ENCODE measurements at regions not wholly inside any gene's neighbourhood (a gene's known extent, or its start where the extent isn't known, plus 50 kb on each side); places are given as distances from the start of the nearest gene placed in this dataset.

- TF ChIP-seq CTCF (IDR thresholded peaks at IDR 0.05) = no peak
- H3K27ac ChIP-seq = no peak overlapping the region
- no peak for DNase-seq (ENCODE audit: low spot score)
- no peak overlapping the region for H3K4me3 ChIP-seq
Measured at GRCh38 chr6:43907789-43908472, 137.9 kb downstream of the VEGFA start.

DNA sequence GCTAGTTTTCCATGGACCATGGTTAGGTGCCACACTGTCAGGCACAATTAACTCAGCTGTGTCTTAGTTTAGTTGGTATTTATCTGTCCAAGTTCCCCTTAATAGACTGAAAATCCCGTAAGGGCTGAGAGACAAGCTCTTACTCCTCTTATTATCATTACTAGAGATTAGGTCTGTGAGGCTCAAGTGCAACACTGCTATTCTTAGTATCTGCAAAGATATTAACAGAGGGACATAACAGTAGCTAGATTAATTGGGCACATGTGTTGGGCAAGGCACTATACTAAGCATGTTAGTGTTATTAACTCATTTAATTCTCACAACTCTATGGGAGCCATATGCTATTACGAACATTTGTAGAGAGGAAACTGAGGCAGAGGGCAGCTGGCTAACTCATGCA, 137.3 kb downstream of the VEGFA start:
- DNase-seq (ENCODE audit: low spot score) = no peak
- TF ChIP-seq CTCF (IDR thresholded peaks at IDR 0.05) = no peak
- no peak overlapping the region for H3K4me3 ChIP-seq
- no peak overlapping the region for H3K27ac ChIP-seq

- H3K27ac ChIP-seq = no peak overlapping the region
- no peak overlapping the region for H3K4me3 ChIP-seq
- no peak for DNase-seq (ENCODE audit: low spot score)
- no peak for TF ChIP-seq CTCF (IDR thresholded peaks at IDR 0.05)
Measured at GRCh38 chr6:43904311-43905123, 134.5 kb downstream of the VEGFA start.

- no peak for DNase-seq (ENCODE audit: low spot score)
Measured at GRCh38 chr6:43903739-43904290, 133.8 kb downstream of the VEGFA start.

GRCh38 chr6:43901733-43902230, 131.8 kb downstream of the VEGFA start:
- no peak for DNase-seq (ENCODE audit: low spot score)
- TF ChIP-seq CTCF (IDR thresholded peaks at IDR 0.05) = no peak
- no peak overlapping the region for H3K4me3 ChIP-seq
- H3K27ac ChIP-seq = no peak overlapping the region

More at GRCh38 chr6:43903739-43904290, 133.8 kb downstream of the VEGFA start:
- Histone ChIP-seq H3K27ac (no peak overlapping the region), H3K4me3 (no peak overlapping the region)
- TF ChIP-seq CTCF (IDR thresholded peaks at IDR 0.05) = no peak

GRCh38 chr6:43900916-43901732, 131.1 kb downstream of the VEGFA start:
- Histone ChIP-seq H3K4me3 (no peak overlapping the region), H3K27ac (peak overlapping the region in 1 of 2 donors; percentile 37)
- no peak for DNase-seq (ENCODE audit: low spot score)
- TF ChIP-seq CTCF (IDR thresholded peaks at IDR 0.05) = no peak

Measured in coronary artery (tissue), 2 donors.